DOHH2 (cell line): ENCODE measurements at regions not wholly inside any gene's neighbourhood (a gene's known extent, or its start where the extent isn't known, plus 50 kb on each side); places are given as distances from the start of the nearest gene placed in this dataset.

ENCODE experiments used
- H3F3A ChIP-seq: fragments of 200-600 bp; sonication (generic), shearing (Covaris generic); 2 replicates; pipeline ENCODE4 v1.6.0; 2016; ENCODE audit warnings: antibody characterized with exemption, mild to moderate bottlenecking; ENCODE audit not compliant: control insufficient read depth, insufficient read depth
- H3K27ac ChIP-seq: fragments of 200-600 bp; sonication (generic); 2 replicates; pipeline ENCODE4 v1.5.1; 2014; ENCODE audit warnings: low read depth, mild to moderate bottlenecking, low read length, moderate library complexity
- H3K27me3 ChIP-seq: fragments of 200-600 bp; sonication (generic); 2 replicates; pipeline ENCODE4 v1.6.1; 2014; ENCODE audit warnings: mild to moderate bottlenecking, low read length, mixed read lengths; ENCODE audit not compliant: control insufficient read depth
- H3K36me3 ChIP-seq: fragments of 200-600 bp; sonication (generic); 2 replicates; pipeline ENCODE4 v1.6.1; 2014; ENCODE audit warnings: mild to moderate bottlenecking, low read length, moderate library complexity, mixed read lengths; ENCODE audit not compliant: control insufficient read depth
- H3K4me1 ChIP-seq: fragments of 200-600 bp; sonication (generic); 2 replicates; pipeline ENCODE4 v1.6.1; 2014; ENCODE audit warnings: mild to moderate bottlenecking, low read length, mixed read lengths; ENCODE audit not compliant: control insufficient read depth
- H3K4me2 ChIP-seq: fragments of 200-600 bp; sonication (generic); 2 replicates; pipeline ENCODE4 v1.6.0; 2014; ENCODE audit warnings: mild to moderate bottlenecking, low read length, moderate library complexity
- H3K4me3 ChIP-seq: fragments of 200-600 bp; sonication (generic); 2 replicates; pipeline ENCODE4 v1.5.1; 2014; ENCODE audit warnings: mild to moderate bottlenecking, low read length, mixed read lengths
- H3K79me2 ChIP-seq: fragments of 200-600 bp; sonication (generic); 2 replicates; pipeline ENCODE4 v1.6.1; 2014; ENCODE audit warnings: mild to moderate bottlenecking, low read length, mixed read lengths; ENCODE audit not compliant: control insufficient read depth
- H3K9me2 ChIP-seq: fragments of 200-600 bp; sonication (generic); replicated peaks from 2 replicates; pipeline ENCODE4 v1.6.1; 2014; ENCODE audit warnings: mild to moderate bottlenecking, low read length, mixed read lengths; ENCODE audit not compliant: control insufficient read depth
- H3K9me3 ChIP-seq: fragments of 200-600 bp; sonication (generic); 2 replicates; pipeline ENCODE4 v1.6.1; 2014; ENCODE audit warnings: antibody characterized with exemption, low read length, mixed read lengths; ENCODE audit not compliant: control insufficient read depth, insufficient read depth
- H4K20me1 ChIP-seq: fragments of 200-600 bp; sonication (generic); 2 replicates; pipeline ENCODE4 v1.6.0; 2014; ENCODE audit warnings: low read depth, mild to moderate bottlenecking, antibody characterized with exemption, low read length, moderate library complexity; ENCODE audit not compliant: control insufficient read depth, insufficient read depth
- CTCF ChIP-seq: fragments of 200-600 bp; sonication (generic); IDR thresholded peaks from one replicate; pipeline ENCODE4 v1.5.1; 2014; ENCODE audit warnings: antibody characterized with exemption, mild to moderate bottlenecking, low read depth, low read length; ENCODE audit not compliant: poor library complexity, severe bottlenecking
- EZH2phosphoT487 ChIP-seq: fragments of 200-600 bp; sonication (generic); IDR thresholded peaks from 2 replicates; pipeline ENCODE4 v1.6.1; 2017; ENCODE audit warnings: borderline replicate concordance, mild to moderate bottlenecking, antibody characterized with exemption, low read length, moderate library complexity, mixed read lengths

GRCh38 chr3:150179330-150179729, 208.6 kb upstream of the PFN2 start:
- TF ChIP-seq EZH2phosphoT487: no peak
- TF ChIP-seq CTCF: no peak
- no peak overlapping the region for H3K4me2 ChIP-seq
- H3K27me3 ChIP-seq: peaks cover 14% of the 10 kb centered on the region
- no peaks in the 10 kb centered on the region for H3F3A ChIP-seq
- H3K36me3 ChIP-seq: no peaks in the 10 kb centered on the region
- H3K4me3 ChIP-seq: no peak overlapping the region
- no peaks in the 10 kb centered on the region for H3K9me2 ChIP-seq
- peaks cover 6% of the 10 kb centered on the region for H3K4me1 ChIP-seq
- no peaks in the 10 kb centered on the region for H3K79me2 ChIP-seq
- H3K27ac ChIP-seq: no peak overlapping the region
- H4K20me1 ChIP-seq: no peaks in the 10 kb centered on the region
- no peaks in the 10 kb centered on the region for H3K9me3 ChIP-seq

GRCh38 chr3:150177673-150178381, 207.1 kb upstream of the PFN2 start:
- Histone ChIP-seq H3K4me2 (no peak overlapping the region), H4K20me1 (no peaks in the 10 kb centered on the region), H3K36me3 (no peaks in the 10 kb centered on the region), H3K9me2 (no peaks in the 10 kb centered on the region), H3K27ac (no peak overlapping the region), H3K79me2 (no peaks in the 10 kb centered on the region), H3K4me3 (no peak overlapping the region), H3F3A (no peaks in the 10 kb centered on the region), H3K9me3 (no peaks in the 10 kb centered on the region), H3K27me3 (peaks cover 3% of the 10 kb centered on the region; the same call in 1 of the 2 replicates), H3K4me1 (no peaks in the 10 kb centered on the region)
- TF ChIP-seq CTCF (no peak), EZH2phosphoT487 (no peak)

DNA sequence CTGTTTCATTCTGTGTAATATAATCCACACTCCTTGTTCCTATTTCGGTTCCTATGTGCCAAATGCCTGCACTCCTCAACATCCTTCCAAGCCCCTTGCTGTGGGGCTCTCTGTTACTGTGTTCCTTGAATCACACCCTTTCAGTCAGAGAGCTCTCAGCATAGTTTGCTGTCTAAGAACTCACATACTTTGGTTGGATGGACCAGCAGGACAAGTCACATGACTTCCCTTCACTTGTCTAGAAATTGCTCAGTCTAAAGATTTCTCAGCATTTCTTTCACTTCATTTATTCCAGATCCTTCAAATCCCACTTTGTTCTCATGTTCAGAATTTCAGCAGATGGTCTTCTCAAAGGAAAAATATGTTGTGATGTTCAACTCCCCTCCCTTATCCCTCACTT, 203.5 kb upstream of the PFN2 start:
- H3F3A ChIP-seq: no peaks in the 10 kb centered on the region
- H3K27me3 ChIP-seq: no peaks in the 10 kb centered on the region
- no peaks in the 10 kb centered on the region for H3K4me1 ChIP-seq
- TF ChIP-seq EZH2phosphoT487 (no peak), CTCF (no peak)
- no peaks in the 10 kb centered on the region for H3K9me3 ChIP-seq
- H3K79me2 ChIP-seq: no peaks in the 10 kb centered on the region
- H3K4me3 ChIP-seq: no peak overlapping the region
- no peaks in the 10 kb centered on the region for H3K9me2 ChIP-seq
- no peaks in the 10 kb centered on the region for H3K36me3 ChIP-seq
- no peaks in the 10 kb centered on the region for H4K20me1 ChIP-seq
- H3K27ac ChIP-seq: no peak overlapping the region
- no peak overlapping the region for H3K4me2 ChIP-seq
